OCI-LY7 (cell line): ENCODE measurements at regions not wholly inside any gene's neighbourhood (a gene's known extent, or its start where the extent isn't known, plus 50 kb on each side); places are given as distances from the start of the nearest gene placed in this dataset.

Source experiments
- BruUV-seq: library from RNA; stranded (reverse); fragments of 400-500 nt; replicated peaks from 2 replicates; lab custom pipeline; 2021; lab: Mats Ljungman, UMichigan
- CTCF ChIA-PET: fragments of 300-600 bp; sonication (Branson Sonifier 250); formaldehyde crosslinking; loops from one replicate; lab custom pipeline; 2022; ENCODE audit warnings: antibody characterized with exemption; ENCODE audit not compliant: unreplicated experiment; lab: Charles Lee
- POLR2A ChIA-PET: fragments of 300-600 bp; sonication (Branson Sonifier 250); formaldehyde crosslinking; loops from one replicate; lab custom pipeline; 2022; ENCODE audit warnings: antibody characterized with exemption; lab: Charles Lee
- DNase-seq: peaks from one replicate; pipeline ENCODE4 v3.0.0-alpha.2; 2015; ENCODE audit warnings: low spot score
- H2AFZ ChIP-seq: fragments of 200-600 bp; sonication (generic), shearing (Covaris generic); 2 replicates; pipeline ENCODE4 v1.6.1; 2014; ENCODE audit warnings: mild to moderate bottlenecking, antibody characterized with exemption, low read length, moderate library complexity
- H3K27ac ChIP-seq: fragments of 200-600 bp; sonication (generic); 2 replicates; pipeline ENCODE4 v1.5.1; 2014; ENCODE audit warnings: mixed run types, low read depth, mild to moderate bottlenecking, moderate library complexity, low read length, inconsistent platforms; ENCODE audit not compliant: poor library complexity, severe bottlenecking
- H3K36me3 ChIP-seq: fragments of 200-600 bp; sonication (generic); 2 replicates; pipeline ENCODE4 v1.6.1; 2014; ENCODE audit warnings: mild to moderate bottlenecking, antibody characterized with exemption, low read length, moderate library complexity, mixed read lengths; ENCODE audit not compliant: insufficient read depth
- H3K4me1 ChIP-seq: fragments of 200-600 bp; sonication (generic); 2 replicates; pipeline ENCODE4 v1.5.1; 2014; ENCODE audit warnings: mild to moderate bottlenecking, low read length; ENCODE audit not compliant: insufficient read depth, poor library complexity, severe bottlenecking
- H3K4me2 ChIP-seq: fragments of 200-600 bp; sonication (generic); 2 replicates; pipeline ENCODE4 v1.6.1; 2014; ENCODE audit warnings: mild to moderate bottlenecking, low read length
- H3K4me3 ChIP-seq: fragments of 200-600 bp; sonication (generic); 2 replicates; pipeline ENCODE4 v1.5.1; 2014; ENCODE audit warnings: mild to moderate bottlenecking, low read depth, low read length; ENCODE audit not compliant: poor library complexity, severe bottlenecking
- H3K79me2 ChIP-seq: fragments of 200-600 bp; sonication (generic); 2 replicates; pipeline ENCODE4 v1.6.1; 2016; ENCODE audit warnings: low read depth, mild to moderate bottlenecking, low read length, moderate library complexity, mixed read lengths; ENCODE audit not compliant: insufficient read depth
- H3K9me2 ChIP-seq: fragments of 200-600 bp; sonication (generic); 2 replicates; pipeline ENCODE4 v1.6.1; 2016; ENCODE audit warnings: mild to moderate bottlenecking, low read length, mixed read lengths; ENCODE audit not compliant: insufficient read depth
- H3K9me3 ChIP-seq: fragments of 200-600 bp; sonication (generic); 2 replicates; pipeline ENCODE4 v1.6.1; 2014; ENCODE audit warnings: mild to moderate bottlenecking, mixed run types, low read length, mixed read lengths
- H4K20me1 ChIP-seq: fragments of 200-600 bp; sonication (generic); 2 replicates; pipeline ENCODE4 v1.6.1; 2014; ENCODE audit warnings: mild to moderate bottlenecking, antibody characterized with exemption, low read length, moderate library complexity, mixed read lengths; ENCODE audit not compliant: insufficient read depth
- EZH2phosphoT487 ChIP-seq: fragments of 200-600 bp; sonication (generic); IDR thresholded peaks from 2 replicates; pipeline ENCODE4 v1.6.1; 2018; ENCODE audit warnings: low read depth, borderline replicate concordance, mild to moderate bottlenecking, mixed run types, antibody characterized with exemption, low read length, moderate library complexity, mixed read lengths
- intact Hi-C: fragments of 100-400 bp; cut with micrococcal nuclease; formaldehyde crosslinking; loops from one replicate; pipeline ENCODE4 v1.10.0; 2022; ENCODE audit not compliant: unreplicated experiment
- TF ChIP-seq, protein P1 (sequence below): fragments of 200-600 bp; sonication (generic); conservative IDR thresholded peaks from 2 replicates; pipeline ENCODE4 v1.5.1; 2014; ENCODE audit warnings: mild to moderate bottlenecking, antibody characterized with exemption, low read length, moderate library complexity, mixed read lengths

DNA sequence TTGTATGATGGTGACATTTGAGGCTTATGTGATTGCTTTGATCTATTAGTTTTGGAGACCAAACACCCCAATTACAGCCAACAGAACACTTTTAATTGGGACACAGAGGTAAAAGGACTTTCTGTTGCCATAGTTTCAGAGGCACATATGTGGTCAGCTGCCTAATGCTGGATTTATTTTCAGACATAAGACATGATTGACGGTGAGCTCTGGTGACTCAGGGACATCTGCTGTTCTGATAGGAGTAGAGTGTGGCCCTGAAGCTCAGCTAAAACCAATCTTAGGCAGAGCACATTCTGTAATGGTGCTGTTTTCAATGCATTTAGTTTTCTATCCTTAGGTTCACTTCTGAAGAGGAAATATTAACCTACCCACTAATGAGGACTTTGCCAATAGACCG, 247.1 kb downstream of the UTP18 start:
- Histone ChIP-seq H3K4me1 (no peaks in the 10 kb centered on the region), H3K4me3 (no peak overlapping the region), H3K79me2 (no peaks in the 10 kb centered on the region), H3K9me2 (no peaks in the 10 kb centered on the region), H4K20me1 (no peaks in the 10 kb centered on the region), H3K36me3 (no peaks in the 10 kb centered on the region), H3K27ac (no peak overlapping the region), H2AFZ (no peak overlapping the region), H3K4me2 (no peak overlapping the region), H3K9me3 (no peaks in the 10 kb centered on the region)
- intact Hi-C loops: no loop called here
- POLR2A ChIA-PET: no interaction called here
- no peak for TF ChIP-seq EZH2phosphoT487
- TF ChIP-seq, protein P1, sequence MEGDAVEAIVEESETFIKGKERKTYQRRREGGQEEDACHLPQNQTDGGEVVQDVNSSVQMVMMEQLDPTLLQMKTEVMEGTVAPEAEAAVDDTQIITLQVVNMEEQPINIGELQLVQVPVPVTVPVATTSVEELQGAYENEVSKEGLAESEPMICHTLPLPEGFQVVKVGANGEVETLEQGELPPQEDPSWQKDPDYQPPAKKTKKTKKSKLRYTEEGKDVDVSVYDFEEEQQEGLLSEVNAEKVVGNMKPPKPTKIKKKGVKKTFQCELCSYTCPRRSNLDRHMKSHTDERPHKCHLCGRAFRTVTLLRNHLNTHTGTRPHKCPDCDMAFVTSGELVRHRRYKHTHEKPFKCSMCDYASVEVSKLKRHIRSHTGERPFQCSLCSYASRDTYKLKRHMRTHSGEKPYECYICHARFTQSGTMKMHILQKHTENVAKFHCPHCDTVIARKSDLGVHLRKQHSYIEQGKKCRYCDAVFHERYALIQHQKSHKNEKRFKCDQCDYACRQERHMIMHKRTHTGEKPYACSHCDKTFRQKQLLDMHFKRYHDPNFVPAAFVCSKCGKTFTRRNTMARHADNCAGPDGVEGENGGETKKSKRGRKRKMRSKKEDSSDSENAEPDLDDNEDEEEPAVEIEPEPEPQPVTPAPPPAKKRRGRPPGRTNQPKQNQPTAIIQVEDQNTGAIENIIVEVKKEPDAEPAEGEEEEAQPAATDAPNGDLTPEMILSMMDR: no peak
- CTCF ChIA-PET: no interaction called here
- no peak for DNase-seq
- no TSS peak for BruUV-seq

DNA sequence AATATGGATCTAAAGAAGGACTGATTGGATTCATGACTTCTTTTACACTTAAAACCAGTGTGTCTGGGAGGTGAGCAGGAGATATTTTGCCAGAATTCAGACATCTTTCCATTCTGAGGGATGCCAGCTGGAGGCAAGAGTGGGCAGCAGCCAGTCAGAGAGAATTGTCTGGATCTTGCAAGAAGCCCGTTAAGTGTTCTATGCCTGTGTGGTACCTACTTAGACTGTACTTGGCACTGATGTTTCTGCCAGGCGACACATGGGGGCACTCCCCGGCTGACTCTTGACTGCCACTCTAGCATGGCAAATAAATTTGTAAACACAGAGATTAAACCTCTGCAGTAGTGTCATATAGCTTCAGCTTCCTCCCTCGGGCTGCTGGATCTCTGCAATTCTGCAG, 247.7 kb downstream of the UTP18 start:
- Histone ChIP-seq H3K36me3 (no peaks in the 10 kb centered on the region), H3K9me3 (no peaks in the 10 kb centered on the region), H3K27ac (no peak overlapping the region), H4K20me1 (no peaks in the 10 kb centered on the region), H3K4me2 (no peak overlapping the region), H3K79me2 (no peaks in the 10 kb centered on the region), H3K4me1 (no peaks in the 10 kb centered on the region), H3K4me3 (no peak overlapping the region), H3K9me2 (no peaks in the 10 kb centered on the region), H2AFZ (no peak overlapping the region)
- intact Hi-C loops: no loop called here
- ChIA-PET POLR2A (no interaction called here), CTCF (no interaction called here)
- no TSS peak for BruUV-seq
- TF ChIP-seq, protein P1: no peak
- TF ChIP-seq EZH2phosphoT487: no peak
- DNase-seq: no peak

DNA sequence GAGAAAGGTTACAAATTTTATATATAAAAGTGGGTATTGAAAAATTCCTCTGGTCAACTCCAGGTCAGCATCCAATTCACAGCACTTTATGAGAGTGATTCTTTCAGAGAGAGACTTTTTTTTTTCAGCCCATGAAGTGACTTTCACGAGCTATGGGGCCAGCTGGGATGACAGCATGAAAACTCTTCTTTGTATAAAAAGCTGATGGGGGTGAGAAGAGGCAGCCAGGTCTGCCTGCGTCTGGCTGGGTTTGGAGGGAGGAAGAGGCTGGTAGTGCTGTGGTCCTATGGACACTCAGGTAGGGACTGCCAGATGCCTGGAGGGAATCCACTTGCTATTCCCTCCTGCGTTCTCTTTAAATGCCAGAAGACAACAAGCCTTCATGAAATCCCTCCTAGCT, 250.6 kb downstream of the UTP18 start:
- H3K36me3 ChIP-seq: no peaks in the 10 kb centered on the region
- no peaks in the 10 kb centered on the region for H3K9me2 ChIP-seq
- H3K4me2 ChIP-seq: no peak overlapping the region
- H3K27ac ChIP-seq: no peak overlapping the region
- H3K4me3 ChIP-seq: no peak overlapping the region
- intact Hi-C loops: no loop called here
- H4K20me1 ChIP-seq: no peaks in the 10 kb centered on the region
- no peak for TF ChIP-seq EZH2phosphoT487
- TF ChIP-seq, protein P1: no peak
- no peak for DNase-seq
- H3K79me2 ChIP-seq: no peaks in the 10 kb centered on the region
- no TSS peak for BruUV-seq
- no peaks in the 10 kb centered on the region for H3K4me1 ChIP-seq
- CTCF ChIA-PET: no interaction called here
- H3K9me3 ChIP-seq: no peaks in the 10 kb centered on the region
- POLR2A ChIA-PET: no interaction called here
- no peak overlapping the region for H2AFZ ChIP-seq
